Endothelial cell of umbilical vein (primary cell): ENCODE measurements at regions not wholly inside any gene's neighbourhood (a gene's known extent, or its start where the extent isn't known, plus 50 kb on each side); places are given as distances from the start of the nearest gene placed in this dataset.

Experiments used
- CTCF ChIP-seq, 2 donors: IDR thresholded peaks; 1 replicate in 1 of 2; 2 replicates in 1 of 2; pipeline ENCODE4 v1.5.1; 2011; ENCODE audit warnings: low read length in 2 of 2, mild to moderate bottlenecking in 2 of 2, moderate library complexity in 2 of 2, control low read depth in 1 of 2, inconsistent platforms in 1 of 2, low read depth in 1 of 2; ENCODE audit not compliant: insufficient read depth in 1 of 2; ENCODE audit errors: extremely low read depth in 1 of 2
- EZH2 ChIP-seq: IDR thresholded peaks from 2 replicates; pipeline ENCODE4 v1.6.1; 2012; ENCODE audit warnings: borderline replicate concordance, low read depth, mild to moderate bottlenecking, moderate library complexity, low read length, inconsistent platforms; ENCODE audit not compliant: severe bottlenecking
- FOS ChIP-seq: IDR thresholded peaks from 2 replicates; pipeline ENCODE4 v1.6.1; 2011; ENCODE audit warnings: mild to moderate bottlenecking, low read length, moderate library complexity, borderline replicate concordance; ENCODE audit not compliant: insufficient read depth
- MAX ChIP-seq: IDR thresholded peaks from 2 replicates; pipeline ENCODE4 v1.6.1; 2011; ENCODE audit not compliant: insufficient read depth, insufficient read length
- MYC ChIP-seq: IDR thresholded peaks from one replicate; pipeline ENCODE4 v1.6.1; 2011; ENCODE audit warnings: mild to moderate bottlenecking, low read depth, low read length
- POLR2A ChIP-seq: IDR thresholded peaks from 2 replicates; pipeline ENCODE4 v1.6.1; 2012; ENCODE audit warnings: low read depth, mild to moderate bottlenecking, control low read depth, low read length
- POLR2AphosphoS5 ChIP-seq: IDR thresholded peaks from 2 replicates; pipeline ENCODE4 v1.6.1; 2012; ENCODE audit warnings: low read depth, mild to moderate bottlenecking, control low read depth, low read length, moderate library complexity; ENCODE audit not compliant: insufficient read depth

- TF ChIP-seq CTCF (IDR thresholded peaks at IDR 0.05; ENCODE audit: extremely low read depth in 1 of 2, insufficient read depth in 1 of 2, low read depth in 1 of 2, low read length in 2 of 2) (no peak), EZH2 (no peak), FOS (no peak), MYC (no peak), POLR2AphosphoS5 (no peak), MAX (no peak), POLR2A (no peak)
Measured at GRCh38 chr16:81172769-81173658, 65.5 kb upstream of the BCO1 start.
